ENCODE measurements at regions not wholly inside any gene's neighbourhood (a gene's known extent, or its start where the extent isn't known, plus 50 kb on each side); places are given as distances from the start of the nearest gene placed in this dataset.

GRCh38 chr6:53983301-53983700 is 127.9 kb upstream of the MLIP start (continued):
- TF ChIP-seq CHD7 (IDR thresholded peaks at IDR 0.05; ENCODE audit: insufficient replicate concordance, low read length) (no peak), SAP30 (IDR thresholded peaks at IDR 0.05; ENCODE audit: insufficient read depth, insufficient replicate concordance, low read length) (no peak), SIRT6 (IDR thresholded peaks at IDR 0.05; ENCODE audit: low read length) (no peak), CBX5 (IDR thresholded peaks at IDR 0.05; ENCODE audit: low read depth, low read length) (no peak), RAD21 (IDR thresholded peaks at IDR 0.05 in 1 of 2, conservative IDR thresholded peaks at IDR 0.05 in 1 of 2; ENCODE audit: low read depth in 2 of 2, low read length in 2 of 2) (no peak), CEBPB (IDR thresholded peaks at IDR 0.05; ENCODE audit: low read depth, low read length) (no peak), TAF7 (optimal IDR thresholded peaks at IDR 0.05; ENCODE audit: borderline replicate concordance, low read depth, low read length) (no peak), RFX5 (IDR thresholded peaks at IDR 0.05; ENCODE audit: borderline replicate concordance, low read depth, low read length) (no peak), YY1 (IDR thresholded peaks at IDR 0.05; ENCODE audit: low read depth, low read length) (no peak), CHD1 (IDR thresholded peaks at IDR 0.05; ENCODE audit: low read depth, low read length) (no peak), HDAC2 (IDR thresholded peaks at IDR 0.05; ENCODE audit: borderline replicate concordance in 1 of 2, low read depth in 2 of 2, low read length in 2 of 2) (no peak)

Measured in H1 (cell line).